Renal cortical epithelial cell (primary cell): ENCODE measurements at regions not wholly inside any gene's neighbourhood (a gene's known extent, or its start where the extent isn't known, plus 50 kb on each side); places are given as distances from the start of the nearest gene placed in this dataset.

ENCODE experiments used
- DNase-seq: peaks from one replicate; pipeline ENCODE4 v3.0.0-alpha.2; 2011; ENCODE audit warnings: low read depth

- DNase-seq, result no peak
Observed at GRCh38 chr3:147854542-147854941, 445.4 kb downstream of the ZIC1 start.

- DNase-seq, result no peak
Observed at GRCh38 chr3:147864754-147865354, 455.7 kb downstream of the ZIC1 start.

GRCh38 chr3:147866561-147866960, 457.4 kb downstream of the ZIC1 start:
- no peak for DNase-seq

GRCh38 chr3:147872568-147872967, 463.4 kb downstream of the ZIC1 start:
- no peak for DNase-seq

- peak; percentile 15 for DNase-seq
Observed at GRCh38 chr3:147875498-147875897, 466.3 kb downstream of the ZIC1 start.

- no peak for DNase-seq
Observed at GRCh38 chr3:147881933-147882332, 472.8 kb downstream of the ZIC1 start.

GRCh38 chr3:147886879-147887278, 477.7 kb downstream of the ZIC1 start:
- DNase-seq, result no peak

GRCh38 chr3:147887797-147888196, 478.6 kb downstream of the ZIC1 start:
- DNase-seq, result no peak

GRCh38 chr3:147890114-147890513, 480.9 kb downstream of the ZIC1 start:
- DNase-seq, result peak; percentile 55

- DNase-seq, result no peak
Observed at GRCh38 chr3:147895509-147895908, 486.3 kb downstream of the ZIC1 start.

GRCh38 chr3:147900851-147901250, 491.7 kb downstream of the ZIC1 start:
- DNase-seq, result no peak

- DNase-seq, result no peak
Observed at GRCh38 chr3:147903026-147903425, 493.9 kb downstream of the ZIC1 start.

- no peak for DNase-seq
Observed at GRCh38 chr3:147904421-147904820, 495.3 kb downstream of the ZIC1 start.

GRCh38 chr3:147906285-147906684, 497.1 kb downstream of the ZIC1 start:
- peak; percentile 54 for DNase-seq

- DNase-seq, result no peak
Observed at GRCh38 chr3:147914532-147914931, 505.4 kb downstream of the ZIC1 start.

- DNase-seq, result peak; percentile 24
Observed at GRCh38 chr3:147915057-147915456, 505.9 kb downstream of the ZIC1 start.

GRCh38 chr3:147919496-147919895, 510.3 kb downstream of the ZIC1 start:
- no peak for DNase-seq

GRCh38 chr3:147921051-147921450, 511.9 kb downstream of the ZIC1 start:
- DNase-seq, result no peak

- DNase-seq, result no peak
Observed at GRCh38 chr3:147924755-147925154, 515.6 kb downstream of the ZIC1 start.

GRCh38 chr3:147925272-147925671, 516.1 kb downstream of the ZIC1 start:
- DNase-seq, result no peak

GRCh38 chr3:147930232-147930807, 521.2 kb downstream of the ZIC1 start:
- peak; percentile 94 for DNase-seq

GRCh38 chr3:147934451-147935180, 525.5 kb downstream of the ZIC1 start:
- no peak for DNase-seq

- DNase-seq, result peak; percentile 49
Observed at GRCh38 chr3:147937341-147937740, 528.2 kb downstream of the ZIC1 start.
